ENCODE measurements at regions not wholly inside any gene's neighbourhood (a gene's known extent, or its start where the extent isn't known, plus 50 kb on each side); places are given as distances from the start of the nearest gene placed in this dataset.

DNA sequence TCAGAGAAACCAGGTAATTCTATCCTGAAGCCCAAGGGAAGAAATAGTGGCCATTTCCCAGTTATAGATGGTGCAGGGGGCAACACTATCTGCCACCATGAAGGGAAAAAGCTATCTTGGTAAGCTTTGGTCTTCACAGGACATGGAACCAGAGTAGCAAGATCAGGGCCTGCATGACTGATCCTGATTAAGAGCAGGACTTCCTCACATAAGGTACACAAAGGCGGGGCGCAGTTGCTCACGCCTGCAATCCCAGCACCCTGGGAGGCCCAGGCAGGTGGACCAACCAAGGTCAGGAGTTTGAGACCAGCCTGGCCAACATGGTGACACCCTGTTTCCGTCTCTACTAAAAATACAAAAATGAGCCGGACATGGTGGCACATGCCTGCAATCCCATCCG is 148.4 kb upstream of the USP9X start:
- no peak for ATAC-seq (ENCODE audit: insufficient read depth, low read depth)
- Histone ChIP-seq H3K27ac (ENCODE audit: low read length) (no peak overlapping the region), H3K4me1 (ENCODE audit: insufficient read depth, low read length) (peaks cover 24% of the 10 kb centered on the region), H3K27me3 (ENCODE audit: insufficient read depth, low read length, poor library complexity) (no peaks in the 10 kb centered on the region), H2AFZ (ENCODE audit: low read depth, low read length) (no peak overlapping the region), H3K4me3 (ENCODE audit: low read depth in 1 of 2, low read length in 2 of 2) (no peak overlapping the region), H3K4me2 (ENCODE audit: insufficient read depth, low read length) (no peak overlapping the region), H3K79me2 (ENCODE audit: insufficient read depth, low read length) (no peaks in the 10 kb centered on the region), H3K9me3 (ENCODE audit: insufficient read depth, low read length, severe bottlenecking) (no peaks in the 10 kb centered on the region), H4K20me1 (ENCODE audit: insufficient read depth, low read length) (no peaks in the 10 kb centered on the region), H3K9ac (ENCODE audit: low read depth, low read length) (no peak overlapping the region), H3K36me3 (ENCODE audit: insufficient read depth, low read length) (no peaks in the 10 kb centered on the region)
- TF ChIP-seq, protein P1, sequence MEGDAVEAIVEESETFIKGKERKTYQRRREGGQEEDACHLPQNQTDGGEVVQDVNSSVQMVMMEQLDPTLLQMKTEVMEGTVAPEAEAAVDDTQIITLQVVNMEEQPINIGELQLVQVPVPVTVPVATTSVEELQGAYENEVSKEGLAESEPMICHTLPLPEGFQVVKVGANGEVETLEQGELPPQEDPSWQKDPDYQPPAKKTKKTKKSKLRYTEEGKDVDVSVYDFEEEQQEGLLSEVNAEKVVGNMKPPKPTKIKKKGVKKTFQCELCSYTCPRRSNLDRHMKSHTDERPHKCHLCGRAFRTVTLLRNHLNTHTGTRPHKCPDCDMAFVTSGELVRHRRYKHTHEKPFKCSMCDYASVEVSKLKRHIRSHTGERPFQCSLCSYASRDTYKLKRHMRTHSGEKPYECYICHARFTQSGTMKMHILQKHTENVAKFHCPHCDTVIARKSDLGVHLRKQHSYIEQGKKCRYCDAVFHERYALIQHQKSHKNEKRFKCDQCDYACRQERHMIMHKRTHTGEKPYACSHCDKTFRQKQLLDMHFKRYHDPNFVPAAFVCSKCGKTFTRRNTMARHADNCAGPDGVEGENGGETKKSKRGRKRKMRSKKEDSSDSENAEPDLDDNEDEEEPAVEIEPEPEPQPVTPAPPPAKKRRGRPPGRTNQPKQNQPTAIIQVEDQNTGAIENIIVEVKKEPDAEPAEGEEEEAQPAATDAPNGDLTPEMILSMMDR (IDR thresholded peaks at IDR 0.05; ENCODE audit: borderline replicate concordance, extremely low read depth, low read length, poor library complexity, severe bottlenecking), result no peak
- no peak for TF ChIP-seq EZH2 (IDR thresholded peaks at IDR 0.05; ENCODE audit: borderline replicate concordance, low read depth, low read length, severe bottlenecking)
- DNase-seq, result no peak

DNA sequence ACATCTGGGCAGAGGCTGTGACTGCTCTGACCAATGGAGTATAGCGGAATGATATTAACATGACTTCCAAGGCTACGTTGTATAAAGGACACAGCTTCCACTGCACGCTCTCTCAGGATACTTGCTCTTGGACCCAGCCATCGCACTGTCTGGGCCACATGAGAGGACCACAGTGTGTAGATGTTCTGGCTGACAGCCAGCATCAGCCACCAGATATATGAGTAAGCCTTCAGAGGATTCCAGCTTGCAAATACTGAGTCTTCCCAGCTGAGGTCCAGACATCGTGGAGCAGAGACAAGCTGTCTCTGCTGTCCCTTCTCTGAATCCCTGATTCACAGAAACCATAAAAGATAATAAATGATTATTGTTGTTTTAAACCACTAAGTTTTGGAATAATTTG is 146.8 kb upstream of the USP9X start:
- no peak overlapping the region for H2AFZ ChIP-seq (ENCODE audit: low read depth, low read length)
- no peaks in the 10 kb centered on the region for H3K36me3 ChIP-seq (ENCODE audit: insufficient read depth, low read length)
- ATAC-seq (ENCODE audit: insufficient read depth, low read depth) (no peak), DNase-seq (no peak)
- no peaks in the 10 kb centered on the region for H4K20me1 ChIP-seq (ENCODE audit: insufficient read depth, low read length)
- H3K9ac ChIP-seq (ENCODE audit: low read depth, low read length), result no peak overlapping the region
- H3K79me2 ChIP-seq (ENCODE audit: insufficient read depth, low read length), result no peaks in the 10 kb centered on the region
- no peak overlapping the region for H3K27ac ChIP-seq (ENCODE audit: low read length)
- no peak overlapping the region for H3K4me3 ChIP-seq (ENCODE audit: low read depth in 1 of 2, low read length in 2 of 2)
- H3K4me1 ChIP-seq (ENCODE audit: insufficient read depth, low read length), result peaks cover 8% of the 10 kb centered on the region
- H3K27me3 ChIP-seq (ENCODE audit: insufficient read depth, low read length, poor library complexity), result no peaks in the 10 kb centered on the region
- TF ChIP-seq, protein P1 (IDR thresholded peaks at IDR 0.05; ENCODE audit: borderline replicate concordance, extremely low read depth, low read length, poor library complexity, severe bottlenecking), result no peak
- TF ChIP-seq EZH2 (IDR thresholded peaks at IDR 0.05; ENCODE audit: borderline replicate concordance, low read depth, low read length, severe bottlenecking), result no peak
- H3K4me2 ChIP-seq (ENCODE audit: insufficient read depth, low read length), result no peak overlapping the region
- H3K9me3 ChIP-seq (ENCODE audit: insufficient read depth, low read length, severe bottlenecking), result no peaks in the 10 kb centered on the region

DNA sequence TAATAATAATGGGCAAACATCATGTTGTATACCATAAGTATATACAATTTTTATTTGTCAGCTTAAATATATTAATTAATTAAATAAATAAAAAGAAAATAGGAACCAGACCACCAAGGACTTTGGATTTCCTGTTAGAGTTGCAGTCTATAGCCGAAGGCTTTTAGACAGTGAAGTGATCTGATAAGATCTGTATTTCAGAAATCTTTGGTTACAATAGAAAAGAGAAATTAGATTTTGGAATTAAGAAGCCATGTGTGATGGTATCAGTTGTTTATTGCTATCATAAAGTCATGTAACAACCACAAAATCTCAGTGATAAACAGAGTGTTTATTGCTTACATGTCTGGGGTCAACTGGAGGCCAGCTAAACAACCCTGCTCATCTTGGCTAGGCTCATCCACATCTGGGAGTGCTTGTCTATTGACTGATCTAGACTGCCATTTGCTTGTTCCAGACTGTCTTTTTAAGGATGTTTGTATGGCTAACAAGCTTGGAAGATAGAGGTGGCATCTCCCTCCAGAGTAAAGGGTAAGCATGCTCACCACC is 142.1 kb upstream of the USP9X start:
- Histone ChIP-seq H3K27ac (ENCODE audit: low read length) (no peak overlapping the region), H3K4me3 (ENCODE audit: low read depth in 1 of 2, low read length in 2 of 2) (no peak overlapping the region)

More for the DNA sequence above, 142.1 kb upstream of the USP9X start:
- DNase-seq, result no peak
- H3K4me1 ChIP-seq (ENCODE audit: insufficient read depth, low read length), result no peaks in the 10 kb centered on the region
- H3K9ac ChIP-seq (ENCODE audit: low read depth, low read length), result no peak overlapping the region
- H3K9me3 ChIP-seq (ENCODE audit: insufficient read depth, low read length, severe bottlenecking), result no peaks in the 10 kb centered on the region
- H2AFZ ChIP-seq (ENCODE audit: low read depth, low read length), result no peak overlapping the region
- no peaks in the 10 kb centered on the region for H4K20me1 ChIP-seq (ENCODE audit: insufficient read depth, low read length)
- no peak overlapping the region for H3K4me2 ChIP-seq (ENCODE audit: insufficient read depth, low read length)
- no peak for ATAC-seq (ENCODE audit: insufficient read depth, low read depth)
- H3K27me3 ChIP-seq (ENCODE audit: insufficient read depth, low read length, poor library complexity), result no peaks in the 10 kb centered on the region
- TF ChIP-seq, protein P1 (IDR thresholded peaks at IDR 0.05; ENCODE audit: borderline replicate concordance, extremely low read depth, low read length, poor library complexity, severe bottlenecking), result no peak
- TF ChIP-seq EZH2 (IDR thresholded peaks at IDR 0.05; ENCODE audit: borderline replicate concordance, low read depth, low read length, severe bottlenecking), result no peak
- no peaks in the 10 kb centered on the region for H3K79me2 ChIP-seq (ENCODE audit: insufficient read depth, low read length)
- no peaks in the 10 kb centered on the region for H3K36me3 ChIP-seq (ENCODE audit: insufficient read depth, low read length)
